ENCODE measurements at regions not wholly inside any gene's neighbourhood (a gene's known extent, or its start where the extent isn't known, plus 50 kb on each side); places are given as distances from the start of the nearest gene placed in this dataset.
"Not testable (repeated sequence)": the region's sequence is repeated elsewhere in the genome, so short reads cannot be mapped to it uniquely, and the experiment has no call there.

DNA sequence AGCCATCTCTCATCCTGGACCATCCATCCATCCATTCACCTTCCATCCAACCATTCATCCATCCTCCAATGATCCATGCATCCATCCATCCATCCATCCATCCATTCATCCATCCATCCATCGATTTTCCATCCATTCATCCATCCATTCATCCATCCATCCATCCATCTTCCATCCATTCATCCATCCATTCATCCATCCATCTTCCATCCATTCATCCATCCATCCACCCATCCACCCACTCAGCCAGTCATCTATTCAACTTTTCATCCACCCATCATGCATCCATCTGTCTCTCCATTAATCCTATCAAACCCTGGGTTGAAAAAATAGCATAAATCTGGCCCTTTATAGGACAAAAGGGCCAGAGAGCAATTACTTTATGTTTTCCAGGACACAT, 158.3 kb upstream of the WSCD1 start:
- no peak for DNase-seq

DNA sequence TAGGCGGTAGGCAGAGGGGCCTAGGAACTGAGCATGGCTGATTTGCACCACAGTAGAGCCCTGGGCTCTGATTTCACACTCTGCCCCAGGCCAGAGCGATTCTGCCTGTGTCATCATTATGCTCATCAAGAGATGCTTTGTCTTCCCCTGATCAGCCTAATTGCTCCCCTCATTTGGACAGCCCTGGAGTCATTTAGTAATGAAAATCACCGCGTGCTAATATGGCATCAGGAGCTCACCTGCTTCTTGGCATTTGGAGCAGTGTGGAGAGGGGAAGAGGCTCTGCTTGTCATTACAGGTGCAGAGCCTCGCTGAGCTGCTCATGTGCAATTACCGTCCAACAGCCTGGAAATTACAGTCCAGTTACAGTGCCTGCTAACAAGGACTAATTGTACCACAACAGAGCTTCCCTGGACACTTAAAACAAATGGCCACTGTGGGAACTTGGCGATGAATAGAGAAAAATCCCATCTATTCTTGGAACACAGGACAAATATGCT, 157.1 kb upstream of the WSCD1 start:
- no peak for DNase-seq

DNA sequence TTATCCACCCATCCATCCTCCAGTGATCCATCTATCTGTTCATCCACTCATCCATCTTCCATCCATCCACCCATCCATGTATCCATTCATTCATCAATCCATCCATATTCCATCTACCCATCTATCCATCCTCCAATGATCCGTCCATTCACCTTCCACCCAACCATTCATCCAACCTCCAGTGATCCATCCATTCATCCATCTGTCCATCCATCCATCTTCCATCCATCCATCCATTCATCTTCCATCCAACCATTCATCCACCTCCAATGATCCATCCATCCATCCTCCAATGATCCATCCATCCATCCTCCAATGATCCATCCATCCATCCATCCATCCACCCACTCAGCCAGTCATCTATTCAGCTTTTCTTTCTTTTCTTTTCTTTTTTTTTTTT, 156.5 kb upstream of the WSCD1 start:
- DNase-seq: no peak

DNA sequence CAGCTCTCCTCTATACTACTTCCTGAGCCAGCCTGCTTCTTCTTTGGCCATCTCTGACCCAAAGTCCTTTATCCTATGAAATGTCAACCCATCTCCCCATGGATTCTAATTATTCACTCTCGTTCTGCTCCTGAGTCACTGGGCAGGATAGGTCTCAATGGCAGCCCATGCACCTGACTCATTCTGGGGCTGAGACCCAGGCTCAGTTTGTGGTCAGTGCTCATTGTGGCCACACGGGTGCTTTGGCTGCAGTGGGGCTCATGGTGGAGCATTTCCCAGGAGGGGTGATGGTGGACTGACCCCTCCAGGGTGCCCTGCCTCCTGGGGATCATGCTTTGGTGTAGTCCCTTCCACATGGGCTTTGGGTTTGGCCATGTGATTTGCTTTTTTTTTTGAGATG, 154.8 kb upstream of the WSCD1 start:
- DNase-seq: no peak

DNA sequence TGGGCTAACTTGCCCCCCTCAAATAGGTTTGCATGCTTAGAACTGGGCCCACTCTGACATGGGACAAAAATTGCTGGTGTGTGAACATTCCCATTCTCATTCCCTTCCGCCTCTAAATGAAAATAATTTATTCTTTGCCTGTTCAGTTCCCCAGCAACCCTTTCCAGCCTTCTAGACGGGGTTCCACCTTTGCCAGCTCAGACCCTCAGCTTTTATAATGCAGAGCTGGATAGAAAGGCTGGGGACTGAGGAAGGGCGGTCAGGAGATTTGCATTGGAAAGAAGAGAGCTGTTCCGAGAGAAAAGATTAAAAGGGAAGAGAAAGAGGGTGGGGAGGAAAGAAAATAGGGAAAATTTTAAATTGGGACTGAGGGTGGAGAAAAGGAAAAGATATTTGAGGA, 151.1 kb upstream of the WSCD1 start:
- no peak for DNase-seq

GRCh38 chr17:5921512-5922282, 148.5 kb upstream of the WSCD1 start:
- no peak for DNase-seq

GRCh38 chr17:5922476-5922875, 147.7 kb upstream of the WSCD1 start:
- DNase-seq: no peak

DNA sequence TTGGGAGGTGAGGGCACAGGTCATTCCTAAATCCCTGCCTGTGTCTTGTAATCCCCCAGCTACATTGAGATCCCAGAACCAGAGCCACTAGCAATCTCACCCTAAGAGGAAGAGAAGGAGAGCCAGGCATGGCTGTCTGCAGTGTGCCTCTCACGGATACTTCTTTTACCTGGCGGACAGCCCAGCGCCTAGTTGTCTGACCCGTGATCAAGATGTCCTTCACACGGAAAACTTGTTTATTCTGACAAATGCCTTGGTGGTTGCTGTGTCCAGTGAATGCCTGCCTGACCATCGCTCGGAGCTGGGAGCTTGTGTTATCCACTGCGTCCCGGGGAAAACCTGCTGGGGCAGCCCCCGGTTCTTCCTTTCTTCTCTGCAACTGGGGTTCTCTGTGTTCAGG, 140.5 kb upstream of the WSCD1 start:
- no peak for DNase-seq

DNA sequence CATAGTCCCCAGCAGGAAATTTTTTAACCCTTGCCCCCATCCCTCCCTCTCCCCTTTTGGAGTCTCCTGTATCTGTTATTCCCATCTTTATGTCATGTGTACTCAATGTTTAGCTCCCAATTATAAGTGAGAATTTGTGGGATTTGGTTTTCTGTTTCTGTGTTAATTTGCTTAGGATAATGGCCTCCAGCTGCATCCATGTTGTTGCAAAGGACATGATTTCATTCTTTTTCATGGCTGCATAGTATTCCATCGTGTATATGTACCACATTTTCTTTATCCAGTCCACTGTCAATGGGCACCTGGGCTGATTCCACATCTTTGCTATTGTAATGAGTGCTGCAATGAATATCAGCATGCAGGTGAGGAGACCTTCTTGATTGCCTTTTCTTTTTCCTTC, 139.6 kb upstream of the WSCD1 start:
- not testable (repeated sequence) for DNase-seq

DNA sequence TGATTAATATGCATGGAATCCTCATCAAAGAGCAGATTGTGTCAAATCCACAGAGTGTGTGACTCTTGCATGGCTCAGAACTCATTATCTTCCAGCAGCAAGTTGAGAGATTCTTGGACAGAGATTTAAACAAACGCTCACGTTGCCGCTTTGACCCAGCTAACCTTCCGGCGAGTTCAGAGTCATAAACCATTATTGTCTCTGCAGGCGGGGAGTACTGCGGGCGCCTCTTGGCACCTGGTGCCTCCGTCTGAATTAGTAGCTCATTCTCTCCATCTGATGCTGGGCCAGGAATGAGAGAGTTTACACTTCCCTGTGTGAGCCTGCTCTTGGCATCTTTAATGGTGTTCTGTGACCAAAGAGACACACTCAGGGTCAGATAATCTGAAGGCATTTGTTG, 138.6 kb upstream of the WSCD1 start:
- no peak for DNase-seq

DNA sequence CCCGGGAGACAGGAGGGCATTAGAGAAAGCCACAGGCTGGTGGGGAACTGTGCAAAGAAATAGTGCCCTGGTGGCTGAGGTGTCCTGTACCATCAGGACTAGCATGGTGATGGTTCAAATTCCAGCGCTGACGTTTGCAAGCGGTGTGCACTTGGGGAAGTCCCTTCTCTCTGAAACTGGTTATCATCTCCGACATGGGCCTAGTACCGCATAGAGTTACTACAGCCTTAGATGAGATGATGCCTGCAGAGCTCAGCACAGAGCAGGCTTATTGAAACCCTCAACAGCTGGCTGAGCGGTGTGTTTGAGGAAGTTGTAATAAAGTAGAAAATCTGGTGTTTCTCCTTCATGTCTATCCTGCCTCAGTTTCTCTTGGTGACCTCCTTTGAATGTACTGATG, 136.7 kb upstream of the WSCD1 start:
- DNase-seq: no peak

DNA sequence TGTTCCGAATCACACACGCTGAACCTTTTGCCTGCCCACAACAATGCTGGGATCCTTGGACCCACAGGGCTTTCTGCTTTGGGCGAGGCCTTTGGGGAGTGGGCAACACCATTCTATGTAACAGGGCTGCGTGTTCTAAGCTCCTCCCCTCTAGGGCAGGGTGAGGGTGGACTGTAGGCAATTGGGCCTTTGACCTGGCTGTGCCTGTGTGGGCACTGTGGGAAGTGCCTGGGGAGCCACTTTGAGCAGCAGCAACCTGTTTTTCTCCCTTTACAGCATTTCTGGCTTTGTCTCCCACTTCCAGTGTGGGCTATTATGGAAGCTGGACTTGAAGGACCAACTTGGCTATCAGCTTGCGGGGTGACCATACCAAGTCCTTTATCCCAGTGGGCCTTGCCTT, 128.9 kb upstream of the WSCD1 start:
- no peak for DNase-seq

GRCh38 chr17:5942687-5943086, 127.5 kb upstream of the WSCD1 start:
- DNase-seq: no peak

DNA sequence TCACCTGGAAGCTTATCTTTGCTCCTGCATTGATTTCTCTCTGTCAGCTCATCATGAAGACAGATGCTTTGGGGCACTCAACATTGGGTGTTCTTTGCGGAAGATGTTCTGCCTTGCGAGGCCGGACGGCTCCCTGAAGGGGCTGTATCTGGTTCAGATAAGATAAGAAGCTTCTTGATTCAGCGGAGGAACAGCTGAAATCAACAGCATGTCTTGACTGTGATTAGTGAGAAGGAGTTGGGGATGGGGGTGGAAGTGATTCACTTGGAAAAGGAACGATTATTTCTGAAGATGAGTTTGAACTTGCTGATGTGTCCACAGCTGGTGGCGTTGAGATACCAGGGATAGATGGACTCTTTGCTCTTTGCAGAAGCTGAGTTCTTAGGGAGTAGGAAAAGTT, 126.9 kb upstream of the WSCD1 start:
- no peak for DNase-seq

- DNase-seq: no peak
Measured at GRCh38 chr17:5943982-5944381, 126.2 kb upstream of the WSCD1 start.

- no peak for DNase-seq
Measured at GRCh38 chr17:5947701-5948180, 122.4 kb upstream of the WSCD1 start.

DNA sequence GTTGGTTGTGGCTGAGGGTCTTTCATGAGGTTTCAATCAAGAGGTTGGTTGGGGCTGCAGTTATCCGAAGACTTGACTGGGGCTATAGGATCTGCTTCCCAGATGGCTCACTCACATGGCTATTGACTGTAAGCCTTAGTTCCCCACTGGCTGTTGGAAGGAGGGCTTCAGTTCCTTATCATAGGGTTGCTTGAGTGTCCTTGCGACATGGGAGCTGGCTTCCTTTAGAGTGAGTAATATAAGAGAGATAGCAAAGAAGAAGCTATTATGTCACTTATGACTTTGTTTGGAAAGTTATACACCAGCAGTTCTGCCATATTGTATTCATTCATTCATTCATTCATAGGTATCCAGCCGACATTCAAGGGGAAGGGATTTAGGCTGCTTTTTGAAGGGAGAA, 121.4 kb upstream of the WSCD1 start:
- DNase-seq: no peak

- DNase-seq: no peak
Measured at GRCh38 chr17:5950878-5951277, 119.3 kb upstream of the WSCD1 start.

DNA sequence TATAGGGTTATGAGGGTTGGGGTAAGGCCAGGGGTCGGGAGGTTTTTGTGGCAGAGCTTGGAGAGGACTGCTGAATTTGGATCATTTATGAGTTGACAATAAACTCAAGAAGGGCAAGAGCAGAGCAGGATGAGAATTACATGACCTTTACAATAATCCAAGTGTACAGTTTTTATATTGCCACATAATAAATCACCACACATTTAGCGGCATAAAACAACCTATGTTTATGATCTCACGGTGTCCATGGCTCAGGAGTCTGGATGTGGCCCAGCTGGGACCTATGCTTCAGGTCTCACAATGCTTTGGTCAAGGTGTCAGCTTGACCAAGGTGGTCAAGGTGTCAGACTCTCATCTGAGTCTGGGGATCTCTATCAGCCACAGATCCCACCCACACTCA, 118.3 kb upstream of the WSCD1 start:
- DNase-seq: no peak

- no peak for DNase-seq
Measured at GRCh38 chr17:5952518-5952917, 117.7 kb upstream of the WSCD1 start.

DNA sequence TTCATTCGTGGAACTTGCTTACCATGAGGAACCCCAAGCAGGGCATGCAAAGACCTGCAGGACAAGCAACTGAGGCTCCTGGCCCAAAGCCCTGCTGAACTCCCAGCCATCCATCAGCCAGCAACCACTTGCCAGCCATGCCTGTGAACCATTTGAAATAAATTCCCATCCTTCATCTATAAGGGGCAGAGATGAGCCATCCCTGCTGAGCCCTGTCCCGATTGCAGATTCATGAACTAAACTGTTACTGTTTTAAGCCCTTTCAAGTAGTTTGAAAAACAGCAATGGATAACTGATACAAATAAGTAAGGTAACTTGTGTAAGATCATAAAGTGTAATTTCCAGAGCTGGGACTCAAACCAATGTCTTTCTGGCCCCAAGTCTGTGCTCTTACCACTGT, 114.4 kb upstream of the WSCD1 start:
- DNase-seq: no peak

GRCh38 chr17:5958850-5959249, 111.3 kb upstream of the WSCD1 start:
- no peak for DNase-seq

DNA sequence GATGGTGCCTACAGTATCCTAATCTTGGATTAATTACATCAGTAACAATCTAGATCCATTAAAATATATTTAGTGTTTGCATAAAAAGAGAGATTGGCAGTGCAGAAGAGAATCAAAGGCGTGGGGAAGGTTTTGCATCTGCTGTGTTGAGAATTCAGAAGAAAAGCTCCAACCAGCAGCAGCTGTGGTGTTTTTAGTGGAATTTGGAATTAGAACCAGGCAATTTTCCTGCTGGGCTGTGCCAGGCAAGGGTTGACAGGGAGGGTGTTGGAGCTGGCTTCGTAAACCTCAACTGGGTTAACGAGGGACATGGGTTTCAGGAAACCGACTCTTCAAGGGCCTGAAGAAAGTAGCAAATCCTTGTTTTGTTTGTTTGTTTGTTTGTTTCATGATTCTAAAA, 107.8 kb upstream of the WSCD1 start:
- no peak for DNase-seq

DNA sequence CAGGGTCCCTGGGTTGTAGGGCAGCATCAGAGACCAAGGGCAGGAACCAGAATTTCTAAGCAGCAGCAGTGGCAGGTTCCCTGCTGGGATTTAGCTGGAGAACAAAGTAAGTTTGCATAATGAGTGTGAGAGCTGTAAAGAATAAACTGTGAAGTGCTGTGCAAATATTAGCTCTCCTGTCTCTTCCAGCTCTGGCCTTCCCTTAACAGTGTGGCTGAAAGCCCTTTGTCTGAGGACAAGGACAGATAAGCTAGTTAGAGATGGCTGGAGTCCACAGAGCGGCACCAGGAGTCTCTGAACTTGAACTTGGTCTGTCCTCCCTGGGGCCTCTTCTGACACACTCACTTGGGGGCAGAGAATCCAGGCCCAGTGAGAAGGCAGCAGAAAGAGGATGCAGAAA, 98.2 kb upstream of the WSCD1 start:
- no peak for DNase-seq

- DNase-seq: no peak
Measured at GRCh38 chr17:5973410-5973809, 96.8 kb upstream of the WSCD1 start.
